ENCODE measurements at regions not wholly inside any gene's neighbourhood (a gene's known extent, or its start where the extent isn't known, plus 50 kb on each side); places are given as distances from the start of the nearest gene placed in this dataset.

DNA sequence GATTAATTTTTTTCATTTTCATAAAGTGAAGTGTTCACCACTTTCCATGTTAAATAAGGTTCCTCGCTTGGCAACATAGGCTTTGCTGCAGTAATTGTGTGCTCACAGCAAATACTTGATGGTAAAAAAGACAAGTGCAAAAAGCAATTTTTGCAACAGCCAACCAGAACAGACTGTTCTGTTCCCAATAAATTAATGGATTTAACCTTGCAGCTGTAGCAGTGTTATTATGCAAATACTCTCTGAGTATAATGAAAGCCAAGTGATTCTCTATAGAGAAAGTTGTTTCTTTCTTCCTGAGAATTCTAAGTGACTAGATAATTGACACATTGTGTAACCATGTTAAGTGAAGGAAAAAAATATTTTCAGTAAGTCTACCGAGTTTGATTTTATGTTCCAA lies 183.7 kb upstream of the NAALADL2 start:
- DNase-seq = no peak

DNA sequence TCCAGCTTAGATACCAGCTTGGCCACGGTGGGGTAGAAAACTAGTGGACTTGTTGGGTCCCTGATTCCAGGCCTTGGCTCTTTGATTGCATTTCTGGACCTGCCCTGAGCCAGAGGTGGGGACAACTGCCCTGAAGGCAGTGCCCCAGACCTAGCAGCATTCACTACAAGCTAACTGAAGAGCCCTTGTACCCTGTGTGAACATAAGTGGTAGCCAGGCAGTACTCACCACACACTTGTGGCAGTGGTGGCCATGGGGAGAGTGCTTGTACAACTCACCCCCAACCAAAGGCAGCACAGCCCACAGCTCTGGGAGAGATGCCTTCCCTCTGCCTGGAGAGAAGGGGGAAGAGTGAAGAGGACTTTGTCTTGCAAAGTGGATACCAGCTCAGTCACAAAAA lies 177.3 kb upstream of the NAALADL2 start:
- no peak for DNase-seq

DNA sequence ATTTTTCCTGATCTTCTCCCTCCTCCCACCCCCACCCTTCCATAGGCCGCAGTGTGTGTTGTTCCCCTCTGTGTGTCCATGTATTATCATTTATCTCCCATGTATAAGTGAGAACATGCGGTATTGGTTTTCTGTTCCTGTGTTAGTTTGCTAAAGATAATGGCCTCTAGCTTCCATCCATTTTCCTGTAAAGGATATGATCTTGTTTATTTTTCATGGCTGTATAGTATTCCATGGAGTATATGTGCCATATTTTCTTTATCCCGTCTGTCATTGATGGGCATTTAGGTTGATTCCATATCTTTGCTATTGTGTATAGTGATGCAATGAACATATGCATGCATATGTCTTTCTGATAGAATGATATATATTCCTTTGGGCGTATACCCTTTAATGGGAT lies 173.3 kb upstream of the NAALADL2 start:
- DNase-seq = no peak

DNA sequence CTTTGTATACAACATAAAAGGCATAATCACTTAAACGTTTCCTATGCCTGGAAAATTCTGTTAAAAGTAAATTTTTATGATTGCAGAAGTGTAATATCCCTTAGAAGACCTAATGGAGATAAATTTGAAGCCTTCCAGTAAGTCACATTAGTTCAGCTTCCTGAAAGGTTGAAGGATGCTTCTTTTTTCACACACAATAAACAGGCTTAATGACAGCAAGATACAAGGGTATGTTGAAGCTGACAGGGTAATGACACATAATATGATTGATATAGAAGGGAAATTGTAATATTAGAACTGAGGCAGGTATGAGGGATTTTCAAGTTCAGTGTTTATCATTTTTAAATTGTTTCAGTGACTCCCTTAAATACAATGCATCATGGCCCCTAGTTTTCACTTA lies 161.8 kb upstream of the NAALADL2 start:
- no peak for DNase-seq

DNA sequence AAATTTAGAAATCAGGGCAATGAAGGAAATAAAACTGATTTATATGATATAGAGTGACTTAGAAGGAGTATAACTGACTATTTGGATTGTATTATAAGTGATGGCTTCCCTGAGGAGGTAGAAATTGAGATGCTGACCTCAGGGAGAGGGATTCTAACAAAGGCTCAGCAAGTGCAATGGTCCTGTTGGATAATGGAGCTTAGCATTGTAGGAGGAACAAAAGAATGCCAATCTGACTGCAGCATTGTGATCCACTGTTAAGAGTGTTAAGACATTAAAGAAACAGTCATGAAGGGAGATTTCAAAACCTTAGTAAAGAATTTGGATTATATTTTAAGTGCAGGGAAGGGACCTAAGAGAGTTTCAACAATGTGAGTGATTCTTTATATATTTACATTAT lies 158.4 kb upstream of the NAALADL2 start:
- DNase-seq = no peak

DNA sequence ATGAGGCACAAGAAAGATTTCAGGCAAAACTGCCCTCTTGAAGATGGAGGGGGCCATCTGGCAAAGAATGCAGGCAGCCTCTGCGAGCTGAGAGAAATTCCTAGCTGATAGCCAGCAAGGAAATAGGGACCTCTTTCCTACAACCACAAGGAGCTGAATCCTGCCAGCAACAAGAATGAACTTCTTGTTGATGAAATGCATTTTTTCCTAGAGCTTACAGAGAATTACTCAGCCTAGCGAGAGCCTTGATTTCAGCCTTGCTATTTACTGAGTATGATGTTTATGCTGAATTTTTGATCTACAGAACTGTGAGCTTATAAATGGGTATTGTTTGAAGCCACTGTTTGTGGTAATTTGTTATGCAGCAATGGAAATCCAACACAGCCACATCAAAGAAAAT lies 148.5 kb upstream of the NAALADL2 start:
- no peak for DNase-seq

DNA sequence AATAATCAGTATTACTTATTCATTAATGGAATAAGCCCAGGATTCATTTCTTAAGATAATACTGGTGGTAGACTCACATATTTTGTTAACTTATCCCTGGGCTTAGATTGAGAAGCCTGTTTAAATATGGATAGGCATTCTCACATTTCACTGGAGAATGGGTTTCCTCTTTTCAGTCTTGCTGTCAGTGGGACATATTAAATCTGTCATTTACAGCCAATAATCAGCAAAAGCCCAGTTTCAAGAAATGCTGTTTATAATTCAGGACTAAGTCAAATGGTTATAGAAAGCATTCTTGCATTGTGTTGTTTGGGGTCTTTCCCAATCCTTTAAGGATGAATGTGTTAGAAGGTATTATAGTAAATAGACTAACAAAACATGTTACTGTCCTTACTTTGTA lies 143.7 kb upstream of the NAALADL2 start:
- no peak for DNase-seq

DNA sequence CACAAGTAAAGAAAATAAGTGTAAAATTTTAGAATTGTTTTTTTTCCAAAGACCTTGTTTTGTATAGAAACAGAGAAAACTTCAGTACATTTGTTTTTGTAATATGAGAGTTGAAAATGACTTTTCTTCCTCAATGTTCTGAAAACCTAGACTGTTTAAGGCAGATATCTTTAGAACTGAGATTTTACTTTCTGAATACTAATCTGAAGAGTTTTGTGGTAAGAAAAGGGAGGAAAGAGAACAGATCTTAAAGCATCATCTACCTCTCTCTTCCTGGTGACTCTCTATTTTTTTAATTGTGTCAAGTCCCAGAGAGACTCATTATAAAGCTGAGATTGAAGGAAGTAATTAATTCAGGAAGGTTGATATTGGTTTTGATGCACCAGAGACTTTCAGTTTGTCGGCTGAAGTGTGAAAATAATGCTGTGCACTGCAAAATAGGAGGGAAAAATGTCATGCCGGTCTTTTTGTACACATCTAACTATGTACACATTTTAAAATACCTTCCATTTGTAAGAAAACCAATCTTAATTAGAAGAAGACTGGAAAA lies 142.1 kb upstream of the NAALADL2 start:
- DNase-seq = no peak

DNA sequence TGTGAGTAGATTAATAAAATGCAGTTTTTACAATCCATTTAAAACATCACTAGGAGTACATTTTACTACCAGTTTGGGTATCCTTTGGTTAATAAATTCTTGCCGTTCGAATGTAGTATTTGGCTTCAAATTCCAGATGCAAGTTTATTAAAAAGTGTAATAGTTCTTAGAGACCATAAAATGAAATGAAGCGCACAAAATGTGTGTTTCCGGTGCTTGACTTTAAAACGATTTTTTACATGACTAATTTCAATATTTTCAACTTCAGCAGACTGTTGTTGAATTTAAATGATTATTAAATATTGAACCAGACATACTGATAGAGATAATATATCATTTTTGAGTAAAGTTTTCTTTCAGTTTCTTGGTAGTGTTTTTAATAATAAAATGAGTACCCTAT lies 138.4 kb upstream of the NAALADL2 start:
- no peak for DNase-seq

DNA sequence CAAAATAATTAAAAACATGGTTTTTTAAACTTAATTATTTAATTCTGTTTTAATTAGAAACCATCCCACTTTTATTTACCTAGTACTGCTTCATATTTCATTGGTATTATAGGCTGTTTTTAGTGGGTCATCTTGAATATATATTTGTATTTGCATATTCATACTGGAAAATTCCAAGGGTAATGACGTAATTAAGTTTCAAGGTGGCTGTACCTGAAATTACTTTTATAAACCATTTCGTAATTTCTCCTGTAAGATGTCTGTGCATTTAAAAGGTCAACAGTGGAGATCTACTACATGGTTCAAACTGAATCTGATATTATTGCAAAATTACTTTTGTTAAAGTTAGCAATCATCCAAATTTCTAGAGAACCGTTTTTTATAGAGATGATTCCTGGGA lies 133.8 kb upstream of the NAALADL2 start:
- DNase-seq = no peak

DNA sequence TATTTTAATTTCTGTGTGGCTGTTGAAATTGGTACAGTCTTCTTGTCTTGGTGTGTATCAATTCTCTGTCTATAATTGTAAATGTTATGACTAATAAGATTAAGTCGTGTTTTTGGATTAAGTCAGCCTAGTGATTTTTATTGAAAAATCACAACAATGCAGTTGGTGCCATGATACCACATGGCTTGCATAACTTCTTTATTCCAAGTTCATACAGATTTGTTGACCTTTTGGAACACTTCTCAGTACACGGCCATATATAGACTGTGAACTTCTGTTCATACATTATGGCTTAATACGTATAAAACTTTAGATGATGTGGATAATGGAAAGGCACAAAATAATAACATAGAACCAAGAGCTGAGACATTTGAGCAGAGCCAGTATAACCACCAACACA lies 121.2 kb upstream of the NAALADL2 start:
- no peak for DNase-seq

DNA sequence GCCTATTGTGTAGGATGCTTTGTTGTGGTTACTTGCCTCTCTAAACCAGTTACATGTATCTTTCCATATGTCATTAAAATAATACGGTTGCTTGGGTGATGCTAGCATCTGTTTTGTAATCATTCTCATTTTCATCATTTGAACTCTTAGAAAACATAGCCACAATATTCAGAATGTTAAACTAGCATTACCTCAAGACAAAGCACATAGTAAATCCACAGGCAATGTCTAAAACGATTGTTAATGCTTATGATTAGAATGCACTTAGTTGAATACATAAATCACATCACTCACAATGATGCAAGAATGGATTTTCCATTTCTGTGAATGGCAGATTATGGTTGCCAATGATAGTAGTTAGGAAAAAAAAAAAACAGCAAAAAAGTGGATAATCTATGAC lies 110.0 kb upstream of the NAALADL2 start:
- DNase-seq = no peak

DNA sequence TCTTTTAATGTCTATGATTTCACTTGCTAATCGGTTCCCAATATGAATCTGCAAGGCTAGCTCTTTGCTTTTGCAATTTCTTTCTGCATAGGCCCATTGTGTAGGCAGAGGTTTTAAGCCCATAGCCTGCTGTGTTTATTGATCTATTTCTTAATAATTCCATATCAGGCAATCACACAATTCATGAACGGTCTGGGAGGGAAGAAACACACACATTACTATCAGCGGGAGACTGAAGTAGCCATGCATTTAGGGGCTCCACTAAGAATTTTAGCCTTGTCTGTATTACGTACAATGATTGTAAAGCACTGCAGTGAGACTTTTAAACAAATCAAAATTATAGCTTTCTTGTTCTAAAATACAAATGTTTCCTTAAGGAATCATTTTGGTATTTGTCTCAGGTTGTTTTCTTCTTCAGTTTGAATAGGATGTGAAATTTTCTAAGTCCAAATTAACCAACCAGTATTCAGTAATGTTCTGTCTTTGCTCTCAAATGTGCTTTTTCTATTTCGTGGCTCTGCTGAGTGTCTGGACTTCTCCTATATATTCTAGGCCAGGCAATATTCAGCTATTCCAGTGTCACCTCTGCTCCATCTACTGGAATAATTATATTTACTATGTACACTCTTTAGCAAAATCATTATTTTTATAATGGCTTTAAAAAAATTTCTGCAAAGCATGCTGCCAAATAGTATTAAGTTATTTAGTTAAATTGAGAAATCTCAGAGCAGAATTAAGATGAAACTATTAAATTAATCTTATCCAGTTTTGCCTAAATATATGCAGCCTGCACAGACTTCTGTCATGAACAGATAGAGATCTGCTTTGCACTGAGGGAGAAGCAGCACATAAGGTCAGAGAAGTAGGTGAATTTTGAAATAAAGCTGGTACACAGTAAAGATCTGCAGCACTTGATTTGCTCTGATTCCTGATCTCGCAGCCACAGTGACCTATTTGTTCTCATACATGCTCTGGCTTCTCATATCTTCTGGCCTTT lies 103.0 kb upstream of the NAALADL2 start:
- DNase-seq = no peak

DNA sequence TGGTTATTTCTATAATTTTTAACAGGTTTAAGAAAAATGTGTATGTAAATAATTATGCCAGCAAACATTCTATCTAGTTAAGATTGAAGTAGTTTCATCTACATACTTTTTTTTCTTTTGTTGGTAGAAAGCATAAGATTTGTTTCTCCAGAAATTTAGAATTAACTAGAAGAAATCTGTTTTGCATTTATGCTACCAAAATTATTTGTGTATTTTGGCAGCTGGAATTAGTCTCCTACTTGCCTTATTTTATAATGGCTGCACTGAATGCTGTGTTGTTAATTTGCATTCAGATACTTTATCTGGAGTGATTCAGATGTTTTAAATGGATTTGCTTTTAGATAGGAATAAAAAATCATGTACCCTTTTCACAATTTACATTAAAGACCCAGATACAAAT lies 100.2 kb upstream of the NAALADL2 start:
- DNase-seq = no peak

DNA sequence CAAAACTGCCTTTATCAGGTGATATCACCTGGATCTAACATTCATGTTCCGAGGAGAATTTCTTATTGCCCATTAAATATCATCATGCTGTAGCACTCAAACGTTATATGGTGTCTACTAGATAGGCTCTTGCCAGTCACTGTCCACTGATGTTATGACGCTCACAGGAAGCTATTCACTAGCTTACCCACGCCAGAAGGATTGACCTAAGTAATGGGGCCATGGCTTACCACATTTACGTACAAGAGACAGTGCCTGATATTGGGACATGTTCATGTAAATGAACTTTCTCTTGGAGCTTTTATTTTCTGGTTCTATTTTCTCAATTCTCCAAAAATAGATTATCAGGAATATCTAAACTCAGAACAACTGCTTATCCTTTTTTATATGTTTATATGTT lies 91.7 kb upstream of the NAALADL2 start:
- DNase-seq = no peak

DNA sequence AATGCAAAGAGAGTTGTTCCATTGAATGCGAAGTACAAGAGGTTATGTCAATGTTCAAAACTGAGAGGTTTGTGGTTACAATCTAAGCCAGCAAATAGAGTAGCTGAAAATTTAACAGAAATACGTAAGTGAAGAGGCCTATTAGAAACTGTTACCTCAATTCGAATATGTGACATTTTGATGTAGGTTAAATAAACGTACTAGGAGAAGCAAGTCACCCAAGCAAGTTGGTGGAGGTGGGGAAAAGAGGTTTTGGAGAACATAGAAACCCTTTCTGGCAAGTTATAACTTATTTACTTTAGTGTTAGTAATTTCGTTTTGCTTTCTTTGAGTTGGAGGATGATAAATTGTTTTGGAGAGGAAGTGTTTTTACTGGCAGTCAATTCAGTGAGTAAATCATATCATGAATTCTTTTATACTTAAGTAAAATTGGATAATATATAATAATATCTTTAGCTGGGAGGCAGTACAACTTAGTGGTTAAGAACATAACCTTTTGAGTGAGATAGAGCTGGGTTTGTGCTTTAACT lies 91.2 kb upstream of the NAALADL2 start:
- DNase-seq = no peak

DNA sequence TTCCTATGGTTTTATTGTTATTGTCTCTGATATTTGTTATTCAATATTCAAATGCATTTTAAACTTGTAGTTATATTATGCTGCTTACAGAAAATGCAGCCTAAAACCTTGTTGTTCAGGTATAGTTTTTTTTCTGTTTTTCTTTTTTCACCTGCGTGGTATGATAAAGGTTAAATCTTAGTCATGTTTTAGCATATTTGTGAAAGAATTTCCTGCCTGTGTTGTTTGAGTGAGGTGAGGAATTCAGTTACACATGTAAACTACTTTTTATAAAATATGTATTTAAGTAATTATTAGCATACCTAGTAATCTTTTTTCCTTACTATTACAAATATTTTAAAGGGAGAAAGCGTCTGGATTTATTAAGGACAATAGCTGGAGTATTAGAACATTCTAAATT lies 90.0 kb upstream of the NAALADL2 start:
- DNase-seq = no peak

DNA sequence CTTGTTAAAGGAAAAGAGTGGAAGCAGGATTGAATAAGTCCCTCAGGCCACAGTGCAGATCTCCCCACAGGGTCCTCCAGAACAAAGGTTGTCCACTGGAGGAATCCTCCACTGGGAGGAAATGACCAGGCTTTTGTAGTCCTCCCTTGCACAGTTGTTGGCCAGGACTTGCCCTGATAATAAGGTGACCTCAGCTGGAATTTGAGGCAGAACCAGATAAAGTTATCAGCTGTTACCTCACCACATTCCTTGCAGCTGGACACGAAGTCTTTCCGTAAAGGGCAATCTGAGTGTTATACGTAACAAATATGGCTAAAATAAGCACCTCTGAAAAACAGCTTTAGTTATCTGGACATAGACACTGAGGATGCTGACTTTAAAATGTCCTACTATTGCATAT lies 83.5 kb upstream of the NAALADL2 start:
- DNase-seq = no peak

DNA sequence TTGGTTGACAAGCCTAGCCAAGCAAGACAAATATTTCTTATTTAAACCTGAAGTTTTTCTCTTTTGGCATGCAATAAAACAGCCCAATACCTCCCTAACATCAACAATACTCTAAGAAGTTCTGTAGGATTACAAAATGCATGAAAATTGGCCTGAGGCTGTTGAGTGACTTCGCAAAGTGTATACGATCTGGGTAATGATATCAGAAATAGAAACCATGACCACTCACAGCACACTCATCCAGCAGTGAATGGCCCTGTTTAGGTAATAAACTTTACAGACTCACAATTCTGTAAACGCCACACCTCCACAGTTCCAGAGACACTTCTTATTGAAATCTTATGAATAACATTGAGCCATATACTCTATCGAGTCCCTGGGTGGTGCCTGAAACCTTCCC lies 83.0 kb upstream of the NAALADL2 start:
- no peak for DNase-seq

DNA sequence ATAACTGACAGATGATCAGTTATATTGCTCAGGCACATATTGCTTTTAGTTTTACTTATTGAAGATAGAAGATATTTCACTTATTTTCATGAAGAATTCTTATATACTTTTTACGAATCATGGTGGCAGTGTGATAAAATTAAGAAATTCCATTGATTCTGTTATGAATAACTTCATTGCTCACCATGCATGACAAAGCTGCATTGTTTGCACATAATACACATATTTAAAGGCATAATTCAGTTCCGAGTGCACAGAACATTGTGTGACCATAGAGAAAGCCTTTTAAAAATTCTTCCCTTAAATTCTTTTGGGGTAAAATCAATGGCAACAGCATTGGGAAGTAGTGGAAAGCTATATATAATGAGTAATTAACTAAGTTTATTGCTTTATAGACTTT lies 82.5 kb upstream of the NAALADL2 start:
- DNase-seq = no peak

DNA sequence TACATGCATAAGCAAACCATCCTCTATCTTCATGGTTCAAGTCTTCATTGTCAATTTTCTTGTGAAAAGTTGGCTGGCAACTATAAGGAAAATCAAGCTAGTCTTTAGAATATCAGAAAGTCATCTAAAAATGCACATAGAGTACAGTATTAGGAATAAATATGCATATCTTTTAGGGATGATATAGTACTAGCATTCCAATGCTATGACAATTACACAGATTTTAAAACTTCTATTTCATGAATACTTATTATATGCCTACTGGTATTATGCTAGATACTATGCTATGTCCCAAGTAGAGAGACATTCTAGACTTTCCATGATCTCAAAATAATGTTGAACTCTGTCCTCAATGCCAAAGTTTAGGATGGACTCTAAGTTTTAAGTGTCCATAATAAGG lies 81.3 kb upstream of the NAALADL2 start:
- DNase-seq = no peak

DNA sequence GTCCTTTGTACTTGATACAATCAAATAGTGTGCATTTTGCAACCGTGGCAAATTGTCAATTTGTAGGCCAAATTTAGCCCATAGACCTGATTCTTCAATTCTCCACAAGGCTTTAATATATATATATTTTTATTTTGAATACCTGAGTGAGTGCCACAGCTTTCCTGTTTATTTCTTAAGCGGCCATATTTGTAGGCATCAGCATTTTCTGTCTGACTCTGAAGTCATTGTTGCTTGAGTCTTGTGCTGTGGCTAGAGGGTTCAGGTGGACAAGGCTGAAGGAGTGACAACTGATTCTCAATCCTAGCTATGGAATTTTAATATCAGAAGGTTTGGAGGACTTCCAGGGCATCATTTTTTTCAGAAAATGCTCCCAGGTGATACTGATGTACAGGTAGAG lies 75.6 kb upstream of the NAALADL2 start:
- DNase-seq = no peak

DNA sequence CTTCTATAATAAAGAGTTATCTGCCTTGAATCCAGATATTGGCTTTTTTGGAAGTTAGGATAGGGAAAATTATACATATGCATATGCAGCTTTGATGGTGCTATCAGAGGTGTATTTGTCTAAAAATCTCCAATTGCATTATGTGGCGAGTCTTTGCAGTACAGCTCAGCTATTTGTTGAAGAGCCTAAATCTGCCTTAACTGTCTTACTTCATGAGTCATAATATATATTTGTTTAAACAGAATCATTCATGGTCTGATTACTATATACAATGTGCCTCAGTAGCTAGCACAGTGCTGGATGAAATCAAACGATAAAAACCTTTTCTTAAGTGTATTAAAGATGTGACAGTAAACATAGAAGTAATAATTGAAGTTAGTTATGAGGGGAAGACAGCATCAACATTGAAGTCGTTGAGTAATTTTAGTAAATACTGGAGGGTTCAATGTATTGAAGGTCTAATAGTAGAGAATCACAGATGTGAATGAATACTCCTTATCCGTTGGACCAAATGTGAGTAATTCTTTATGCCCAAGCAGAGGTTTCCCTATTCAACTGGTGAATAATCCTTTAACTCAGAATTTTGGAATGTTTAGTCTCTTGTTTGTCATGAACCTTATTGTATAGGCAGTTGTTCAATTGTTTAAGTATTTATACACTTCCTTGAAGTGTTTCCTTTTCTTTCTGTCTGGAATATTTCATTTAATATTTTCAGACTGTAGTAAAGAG lies 74.8 kb upstream of the NAALADL2 start:
- no peak for DNase-seq

DNA sequence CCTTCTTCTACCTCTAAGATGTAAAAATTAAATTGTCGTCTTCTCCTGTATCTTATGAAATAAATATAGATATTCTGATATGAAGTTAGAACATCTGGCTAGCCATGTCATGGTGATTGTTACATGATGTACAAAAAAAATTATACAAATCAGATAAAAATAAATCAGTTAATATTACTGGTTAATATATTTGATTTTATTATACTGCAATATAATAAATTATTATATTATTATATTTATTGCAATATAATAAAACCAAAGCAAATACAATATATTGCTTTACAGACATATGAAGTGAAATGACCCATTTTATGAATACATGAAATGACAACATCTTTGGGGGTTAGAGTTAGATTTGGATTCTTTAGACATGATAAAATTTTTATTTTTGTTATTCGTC lies 72.3 kb upstream of the NAALADL2 start:
- no peak for DNase-seq
